GM20431 (cell line): ENCODE measurements at regions not wholly inside any gene's neighbourhood (a gene's known extent, or its start where the extent isn't known, plus 50 kb on each side); places are given as distances from the start of the nearest gene placed in this dataset.

Experiments used
- in situ Hi-C: fragments of 300-500 bp; cut with MseI, MboI; formaldehyde crosslinking; loops from one replicate; pipeline ENCODE4 v1.15.0; 2020; ENCODE audit warnings: low sequenced_read_pairs; ENCODE audit not compliant: unreplicated experiment

GRCh38 chr14:29321646-29322045 is 555.1 kb downstream of the FOXG1 start:
- in situ Hi-C loops: no loop called here

- in situ Hi-C loops: no loop called here
Observed at GRCh38 chr14:29339494-29340172, 573.0 kb downstream of the FOXG1 start.

- in situ Hi-C loops: no loop called here
Observed at GRCh38 chr14:29348504-29348903, 579.1 kb downstream of the PRKD1 start.

GRCh38 chr14:29350496-29350895 is 577.2 kb downstream of the PRKD1 start:
- in situ Hi-C loops: no loop called here

- in situ Hi-C loops: no loop called here
Observed at GRCh38 chr14:29351996-29352705, 575.5 kb downstream of the PRKD1 start.

GRCh38 chr14:29352706-29353080 is 575.0 kb downstream of the PRKD1 start:
- in situ Hi-C loops: no loop called here

GRCh38 chr14:29353513-29353912 is 574.1 kb downstream of the PRKD1 start:
- in situ Hi-C loops: no loop called here

GRCh38 chr14:29354486-29354885 is 573.2 kb downstream of the PRKD1 start:
- in situ Hi-C loops: no loop called here

- in situ Hi-C loops: no loop called here
Observed at GRCh38 chr14:29355331-29355730, 572.3 kb downstream of the PRKD1 start.

- in situ Hi-C loops: no loop called here
Observed at GRCh38 chr14:29355846-29356245, 571.8 kb downstream of the PRKD1 start.

- in situ Hi-C loops: no loop called here
Observed at GRCh38 chr14:29360656-29361055, 567.0 kb downstream of the PRKD1 start.

- in situ Hi-C loops: no loop called here
Observed at GRCh38 chr14:29370024-29370423, 557.6 kb downstream of the PRKD1 start.

- in situ Hi-C loops: no loop called here
Observed at GRCh38 chr14:29376237-29376636, 551.4 kb downstream of the PRKD1 start.

GRCh38 chr14:29380826-29381225 is 546.8 kb downstream of the PRKD1 start:
- in situ Hi-C loops: no loop called here

- in situ Hi-C loops: no loop called here
Observed at GRCh38 chr14:29388571-29388970, 539.1 kb downstream of the PRKD1 start.

- in situ Hi-C loops: no loop called here
Observed at GRCh38 chr14:29390081-29390832, 537.4 kb downstream of the PRKD1 start.

- in situ Hi-C loops: no loop called here
Observed at GRCh38 chr14:29391231-29391630, 536.4 kb downstream of the PRKD1 start.

GRCh38 chr14:29391801-29392200 is 535.8 kb downstream of the PRKD1 start:
- in situ Hi-C loops: no loop called here

GRCh38 chr14:29392287-29392686 is 535.4 kb downstream of the PRKD1 start:
- in situ Hi-C loops: no loop called here

GRCh38 chr14:29403091-29403490 is 524.6 kb downstream of the PRKD1 start:
- in situ Hi-C loops: no loop called here

GRCh38 chr14:29410581-29410980 is 517.1 kb downstream of the PRKD1 start:
- in situ Hi-C loops: no loop called here
